Ishikawa (cell line): ENCODE measurements at regions not wholly inside any gene's neighbourhood (a gene's known extent, or its start where the extent isn't known, plus 50 kb on each side); places are given as distances from the start of the nearest gene placed in this dataset.

Experiments used
- CEBPB ChIP-seq: IDR thresholded peaks from 2 replicates; pipeline ENCODE4 v1.6.1; 2012
- CREB1 ChIP-seq: IDR thresholded peaks from 2 replicates; pipeline ENCODE4 v1.6.1; 2012; ENCODE audit warnings: low read depth
- EGR1 ChIP-seq: IDR thresholded peaks from 2 replicates; pipeline ENCODE4 v1.6.1; 2012
- EP300 ChIP-seq: IDR thresholded peaks from 2 replicates; pipeline ENCODE4 v1.6.1; 2012; ENCODE audit warnings: borderline replicate concordance
- FOXM1 ChIP-seq: IDR thresholded peaks from 2 replicates; pipeline ENCODE4 v1.6.1; 2012; ENCODE audit warnings: low read depth, borderline replicate concordance
- NFIC ChIP-seq: IDR thresholded peaks from 2 replicates; pipeline ENCODE4 v1.6.1; 2012
- RAD21 ChIP-seq: IDR thresholded peaks from 2 replicates; pipeline ENCODE4 v1.6.1; 2012; ENCODE audit warnings: low read depth
- REST ChIP-seq: IDR thresholded peaks from 2 replicates; pipeline ENCODE4 v1.6.1; 2012; ENCODE audit warnings: low read depth, mild to moderate bottlenecking
- TAF1 ChIP-seq: IDR thresholded peaks from 2 replicates; pipeline ENCODE4 v1.6.1; 2012; ENCODE audit warnings: low read depth, mild to moderate bottlenecking
- TCF12 ChIP-seq: IDR thresholded peaks from 2 replicates; pipeline ENCODE4 v1.6.1; 2012; ENCODE audit warnings: low read depth
- TEAD4 ChIP-seq: IDR thresholded peaks from 2 replicates; pipeline ENCODE4 v1.6.1; 2012
- USF1 ChIP-seq: IDR thresholded peaks from 2 replicates; pipeline ENCODE4 v1.6.1; 2012
- YY1 ChIP-seq: IDR thresholded peaks from 2 replicates; pipeline ENCODE4 v1.6.1; 2012; ENCODE audit warnings: low read depth
- ZBTB7A ChIP-seq: IDR thresholded peaks from 2 replicates; pipeline ENCODE4 v1.6.1; 2012; ENCODE audit warnings: low read depth

- TF ChIP-seq REST (no peak), EP300 (no peak), RAD21 (no peak)
These were observed 52.9 kb upstream of the SLC28A3 start for GRCh38 chr9:84393266-84393950.

GRCh38 chr9:84394036-84394435, 53.5 kb upstream of the SLC28A3 start:
- TF ChIP-seq TEAD4: no peak
- TF ChIP-seq TAF1: no peak
- no peak for TF ChIP-seq FOXM1
- no peak for TF ChIP-seq USF1
- TF ChIP-seq EGR1: no peak
- no peak for TF ChIP-seq CREB1
- TF ChIP-seq NFIC: no peak

- TF ChIP-seq RAD21 (peak; percentile 95), EGR1 (no peak)
These were observed 56.7 kb upstream of the SLC28A3 start for GRCh38 chr9:84397151-84397728.

GRCh38 chr9:84397822-84398221, 57.3 kb upstream of the SLC28A3 start:
- TF ChIP-seq CEBPB: no peak
- TF ChIP-seq FOXM1: no peak
- TF ChIP-seq NFIC: no peak
- no peak for TF ChIP-seq TEAD4
- no peak for TF ChIP-seq EP300
- no peak for TF ChIP-seq TAF1

- TF ChIP-seq TEAD4 (no peak), RAD21 (no peak), EP300 (no peak), CEBPB (no peak)
These were observed 62.0 kb upstream of the SLC28A3 start for GRCh38 chr9:84402517-84402916.

GRCh38 chr9:84403288-84403687, 62.7 kb upstream of the SLC28A3 start:
- TF ChIP-seq FOXM1 (no peak), TEAD4 (no peak), ZBTB7A (no peak), YY1 (no peak), TAF1 (no peak), NFIC (no peak), CEBPB (no peak), USF1 (no peak), CREB1 (no peak), EGR1 (no peak), REST (no peak), EP300 (no peak), TCF12 (no peak)

- TF ChIP-seq TAF1 (no peak), RAD21 (peak; percentile 67)
These were observed 63.6 kb upstream of the SLC28A3 start for GRCh38 chr9:84404095-84404686.
